Kidney (tissue), 13 donors: ENCODE measurements at regions not wholly inside any gene's neighbourhood (a gene's known extent, or its start where the extent isn't known, plus 50 kb on each side); places are given as distances from the start of the nearest gene placed in this dataset.

ENCODE experiments used
- DNase-seq, 5 donors: peaks; one replicate each; pipeline ENCODE4 v3.0.0-alpha.2; 2013 to 2020
- FAIRE-seq: peaks from 2 replicates; lab custom pipeline; 2012; peaks lifted over from hg19 to GRCh38; lab: Jason Lieb, UNC
- H3K27ac ChIP-seq, 2 donors: one replicate each; pipeline ENCODE4 v1.7.0; 2013; ENCODE audit warnings: low read depth in 2 of 2, low read length in 2 of 2, inconsistent platforms in 1 of 2
- H3K27me3 ChIP-seq: one replicate; pipeline ENCODE4 v1.7.1; 2013; ENCODE audit warnings: low read length, inconsistent platforms; ENCODE audit not compliant: control insufficient read depth, insufficient read depth
- H3K36me3 ChIP-seq, 3 donors: one replicate each; pipeline versions ENCODE4 v1.7.0 to v1.7.1; 2013; ENCODE audit warnings: low read length in 3 of 3, control low read depth in 1 of 3, inconsistent platforms in 1 of 3; ENCODE audit not compliant: insufficient read depth in 3 of 3, control insufficient read depth in 2 of 3
- H3K4me1 ChIP-seq, 3 donors: one replicate each; pipeline versions ENCODE4 v1.7.0 to v1.7.1; 2013; ENCODE audit warnings: low read length in 3 of 3, inconsistent platforms in 1 of 3, low read depth in 1 of 3; ENCODE audit not compliant: control insufficient read depth in 2 of 3, insufficient read depth in 2 of 3
- H3K4me3 ChIP-seq, 3 donors: one replicate each; pipeline versions ENCODE4 v1.7.0 to v1.8.1; 2013; ENCODE audit warnings: low read length in 3 of 3, control low read depth in 1 of 3, inconsistent platforms in 1 of 3
- H3K9ac ChIP-seq, 3 donors: one replicate each; pipeline versions ENCODE4 v1.7.0 to v1.7.1; 2013; ENCODE audit warnings: low read length in 3 of 3, control low read depth in 1 of 3, inconsistent platforms in 1 of 3
- H3K9me3 ChIP-seq, 3 donors: one replicate each; pipeline versions ENCODE4 v1.7.0 to v1.7.1; 2013; ENCODE audit warnings: low read length in 3 of 3, control low read depth in 1 of 3, inconsistent platforms in 1 of 3; ENCODE audit not compliant: control insufficient read depth in 2 of 3, insufficient read depth in 1 of 3
- CTCF ChIP-seq: IDR thresholded peaks from 3 replicates; pipeline ENCODE4 v1.5.1; 2012; ENCODE audit warnings: mild to moderate bottlenecking, moderate library complexity, borderline replicate concordance; ENCODE audit not compliant: insufficient read depth; ENCODE audit errors: extremely low read depth
- intact Hi-C: fragments of 100-400 bp; cut with DNase I; formaldehyde crosslinking; loops from one replicate; pipeline ENCODE4 v1.11.1; 2022
- donor health status: control.
- donor health status: control.
- donor health status: control.
- donor health status: control.
- donor health status: control.
- donor health status: DM: yes; HTN: yes; CAD: no.
- donor health status: Normal renal cell carcinoma (clear cell type).

- Histone ChIP-seq H3K4me1 (no peaks in the 10 kb centered on the region), H3K9me3 (peaks cover 0 to 3% (median 0%) of the 10 kb centered on the region in 3 donors), H3K27ac (no peak overlapping the region), H3K9ac (no peak overlapping the region), H3K27me3 (no peaks in the 10 kb centered on the region), H3K36me3 (no peaks in the 10 kb centered on the region), H3K4me3 (no peak overlapping the region)
- FAIRE-seq (no peak), DNase-seq (no peak)
- intact Hi-C loops: no loop called here
- no peak for TF ChIP-seq CTCF
Measured at GRCh38 chr2:167380094-167380493, 491.8 kb downstream of the XIRP2 start.

- no peak for DNase-seq
- Histone ChIP-seq H3K9me3 (no peaks in the 10 kb centered on the region), H3K4me3 (no peak overlapping the region), H3K27ac (no peak overlapping the region), H3K27me3 (no peaks in the 10 kb centered on the region), H3K9ac (no peak overlapping the region), H3K4me1 (no peaks in the 10 kb centered on the region), H3K36me3 (no peaks in the 10 kb centered on the region)
- no peak for TF ChIP-seq CTCF
- FAIRE-seq: no peak
- intact Hi-C loops: no loop called here
Measured at GRCh38 chr2:167369083-167369482, 480.8 kb downstream of the XIRP2 start.

- no peak for FAIRE-seq
Measured at GRCh38 chr2:167368371-167368770, 480.1 kb downstream of the XIRP2 start.

More at GRCh38 chr2:167368371-167368770, 480.1 kb downstream of the XIRP2 start:
- intact Hi-C loops: no loop called here
- no peak overlapping the region for H3K27ac ChIP-seq
- H3K4me3 ChIP-seq: no peak overlapping the region
- H3K36me3 ChIP-seq: no peaks in the 10 kb centered on the region
- DNase-seq: no peak
- no peaks in the 10 kb centered on the region for H3K27me3 ChIP-seq
- H3K9ac ChIP-seq: no peak overlapping the region
- TF ChIP-seq CTCF: no peak
- no peaks in the 10 kb centered on the region for H3K9me3 ChIP-seq
- no peaks in the 10 kb centered on the region for H3K4me1 ChIP-seq
